ENCODE measurements at regions not wholly inside any gene's neighbourhood (a gene's known extent, or its start where the extent isn't known, plus 50 kb on each side); places are given as distances from the start of the nearest gene placed in this dataset.
"Not testable (repeated sequence)": the region's sequence is repeated elsewhere in the genome, so short reads cannot be mapped to it uniquely, and the experiment has no call there.

GRCh38 chr2:64924170-64924934 is 64.8 kb upstream of the SLC1A4 start:
- no peak for DNase-seq

DNA sequence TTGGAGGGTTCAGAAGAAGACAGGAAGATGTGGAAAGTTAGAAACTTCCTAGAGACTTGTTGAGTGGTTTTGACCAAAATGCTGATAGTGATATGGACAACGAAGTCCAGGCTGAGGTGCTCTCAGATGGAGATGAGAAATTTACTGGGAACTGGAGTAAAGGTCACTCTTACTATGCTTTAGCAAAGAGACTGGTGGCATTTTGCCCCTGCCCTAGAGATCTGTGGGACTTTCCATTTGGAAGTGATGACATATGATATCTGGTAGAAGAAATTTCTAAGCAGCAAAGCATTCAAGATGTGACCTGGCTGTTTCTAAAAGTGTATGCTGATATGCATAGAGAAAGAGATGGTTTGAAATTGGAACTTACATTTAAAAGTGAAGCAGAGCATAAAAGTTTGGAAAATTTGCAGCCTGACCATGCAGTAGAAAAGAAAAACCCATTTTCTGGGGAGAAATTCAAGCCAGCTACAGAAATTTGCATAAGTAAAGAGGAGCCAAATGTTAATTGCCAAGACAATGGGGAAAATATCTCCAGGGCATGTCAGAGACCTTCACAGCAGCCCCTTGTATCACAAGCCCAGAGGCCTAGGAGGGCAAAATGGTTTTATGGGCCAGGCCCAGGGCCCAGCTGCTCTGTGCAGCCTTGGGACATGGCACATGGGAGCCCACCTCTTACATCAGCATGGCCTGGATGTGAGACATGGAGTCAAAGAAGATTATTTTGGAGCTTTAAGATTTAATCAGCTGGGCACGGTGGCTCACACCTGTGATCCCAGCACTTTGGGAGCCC is 63.1 kb upstream of the SLC1A4 start:
- DNase-seq, result not testable (repeated sequence)

GRCh38 chr2:64928813-64929212 is 60.4 kb upstream of the SLC1A4 start:
- DNase-seq, result no peak

DNA sequence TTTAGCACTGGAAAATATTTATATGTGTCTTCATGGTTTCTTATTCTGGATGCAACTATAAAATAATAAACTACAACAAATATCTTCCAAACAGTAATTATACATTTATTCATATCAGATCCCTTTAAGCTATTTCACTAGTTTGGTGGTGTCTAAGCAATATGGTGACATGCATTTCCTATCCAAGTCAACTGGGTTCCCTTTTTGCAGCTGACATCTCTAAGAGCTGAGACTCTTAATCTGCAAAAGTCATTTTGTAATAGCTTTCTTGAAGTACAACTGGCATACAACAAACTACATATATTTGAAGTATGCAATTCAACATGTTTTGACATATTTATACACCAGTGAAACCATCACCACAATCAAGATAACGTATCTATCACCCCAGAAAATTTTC is 59.9 kb upstream of the SLC1A4 start:
- DNase-seq, result no peak

DNA sequence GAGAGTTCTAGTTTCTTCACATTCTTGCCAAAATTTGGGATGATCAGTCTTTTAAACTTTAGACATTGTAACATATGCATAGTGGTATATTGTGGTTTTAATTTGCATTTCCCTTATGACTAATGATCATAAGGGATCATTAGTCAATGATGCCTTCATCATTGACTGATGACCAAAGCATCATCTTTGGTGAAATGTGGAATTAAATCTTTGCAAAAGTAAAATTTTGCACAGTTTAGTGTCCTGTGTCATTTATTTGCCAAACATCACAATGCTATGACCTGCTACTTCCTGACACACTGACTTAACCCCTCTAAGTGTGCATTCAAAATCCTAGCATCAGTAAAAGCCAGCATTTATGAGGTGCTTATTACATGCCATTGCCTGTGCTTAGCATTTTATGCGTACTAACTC is 58.9 kb upstream of the SLC1A4 start:
- DNase-seq, result no peak

DNA sequence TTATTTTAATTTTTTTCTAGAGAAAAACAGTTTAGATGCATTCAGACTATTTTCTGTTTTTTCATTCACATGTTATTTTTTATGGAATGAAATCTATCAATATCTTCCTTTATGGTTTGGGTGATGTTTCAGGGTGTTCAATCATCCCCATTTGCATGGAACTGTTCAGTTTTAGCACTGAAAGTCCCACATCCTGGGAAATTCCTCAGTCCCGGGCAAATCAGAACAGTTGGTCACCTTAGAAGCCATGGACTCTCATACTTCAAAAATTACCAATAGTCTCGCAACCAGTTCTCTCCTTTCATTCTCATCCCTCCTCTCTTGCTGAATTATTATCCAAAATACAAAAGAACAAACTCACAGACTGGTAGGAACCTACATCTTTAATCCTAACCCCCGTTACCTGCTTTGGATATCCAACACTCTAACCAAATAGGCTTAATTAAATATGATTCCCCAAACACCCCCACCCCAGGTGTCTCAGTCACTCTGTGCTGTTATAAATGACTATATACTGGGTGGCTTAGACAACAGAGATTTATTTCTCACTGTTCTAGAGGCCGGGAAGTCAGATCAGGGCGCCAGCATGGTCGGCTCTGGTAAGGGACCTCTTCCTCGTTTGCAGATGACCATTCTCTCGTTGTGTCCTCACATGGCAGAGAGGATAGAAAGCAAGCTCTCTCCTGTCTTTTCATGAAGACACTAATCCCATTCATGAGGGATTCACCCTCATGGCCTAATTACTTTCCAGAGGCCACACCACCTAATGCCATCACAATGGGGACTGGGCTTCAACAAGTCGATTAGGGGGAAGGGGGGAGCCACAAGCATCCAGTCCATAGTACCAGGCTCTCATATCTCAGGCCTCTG is 57.7 kb upstream of the SLC1A4 start:
- no peak for DNase-seq

DNA sequence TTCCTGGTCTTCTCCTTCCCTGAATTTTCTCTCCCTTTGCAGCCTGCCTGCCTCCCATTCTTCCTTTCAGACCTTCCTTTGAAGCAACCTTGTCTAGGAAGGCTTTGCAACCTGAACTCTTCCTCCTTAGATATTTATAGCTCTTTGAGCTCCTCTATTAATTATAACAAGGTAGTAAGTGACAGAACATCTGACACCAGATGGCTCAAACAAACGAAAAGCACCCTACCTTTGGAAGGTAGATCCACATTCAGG is 57.2 kb upstream of the SLC1A4 start:
- no peak for DNase-seq

- no peak for DNase-seq
Measured at GRCh38 chr2:64932371-64933216, 56.6 kb upstream of the SLC1A4 start.

GRCh38 chr2:64934530-64934929 is 54.7 kb upstream of the SLC1A4 start:
- no peak for DNase-seq

DNA sequence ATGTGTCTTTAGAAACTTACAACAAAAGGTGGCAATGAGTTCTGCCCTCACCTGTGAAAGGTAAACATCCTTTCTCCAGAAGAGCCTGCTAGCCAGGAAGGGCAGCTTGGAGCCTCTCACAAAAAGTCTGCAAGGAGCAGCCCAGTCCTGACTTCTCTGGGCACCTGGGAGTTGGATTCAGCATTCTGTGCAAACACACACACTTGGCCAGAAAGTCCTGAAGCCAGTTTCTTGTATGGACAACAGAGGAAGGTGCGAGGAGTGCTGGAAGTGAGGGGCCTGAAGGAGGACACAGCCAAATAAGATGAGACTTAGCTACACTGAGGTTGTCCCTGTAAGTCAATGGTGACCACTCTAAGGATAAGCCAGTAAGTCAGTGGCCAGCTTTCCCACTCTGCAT is 52.4 kb upstream of the SLC1A4 start:
- DNase-seq, result no peak

GRCh38 chr2:64937314-64937686 is 51.9 kb upstream of the SLC1A4 start:
- not testable (repeated sequence) for DNase-seq

DNA sequence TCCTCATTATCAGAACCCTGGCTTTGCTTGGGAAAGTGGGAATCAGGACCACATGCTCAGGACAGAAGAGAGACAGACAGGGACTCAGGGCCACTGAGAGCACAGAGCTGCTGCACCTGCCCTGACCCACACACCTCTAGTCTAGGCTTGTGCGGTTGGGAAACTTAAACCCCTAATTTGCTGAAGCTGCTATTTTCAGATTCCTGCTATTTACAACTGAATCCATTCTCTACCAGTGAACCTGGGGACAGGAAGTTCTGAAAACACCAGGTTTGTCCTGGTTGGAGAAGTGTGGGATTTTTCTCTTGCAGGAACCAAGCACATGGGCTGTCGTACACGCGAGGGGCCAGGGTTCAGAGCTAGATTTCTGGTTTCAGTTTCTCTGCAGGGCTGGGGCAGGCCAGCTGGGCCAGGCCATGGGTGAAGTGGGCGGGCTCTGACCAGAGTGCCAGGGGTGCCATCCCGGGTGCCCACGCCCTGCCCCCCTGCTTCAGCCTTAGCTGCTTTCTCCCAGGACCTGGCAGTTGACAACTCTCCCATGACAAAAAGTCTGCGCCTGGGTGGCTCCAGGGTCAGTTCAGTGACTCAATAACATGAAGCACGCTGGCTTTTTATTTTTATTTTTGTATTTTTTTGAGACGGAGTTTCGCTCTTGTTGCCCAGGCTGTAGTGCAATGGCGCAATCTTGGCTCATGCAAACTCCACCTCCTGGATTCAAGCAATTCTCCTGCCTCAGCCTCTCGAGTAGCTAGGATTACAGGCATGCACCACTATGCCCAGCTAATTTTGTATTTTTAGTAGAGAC is 51.3 kb upstream of the SLC1A4 start:
- no peak for DNase-seq

- peak; percentile 14 for DNase-seq
Measured at GRCh38 chr2:64938607-64939285, 50.5 kb upstream of the SLC1A4 start.

DNA sequence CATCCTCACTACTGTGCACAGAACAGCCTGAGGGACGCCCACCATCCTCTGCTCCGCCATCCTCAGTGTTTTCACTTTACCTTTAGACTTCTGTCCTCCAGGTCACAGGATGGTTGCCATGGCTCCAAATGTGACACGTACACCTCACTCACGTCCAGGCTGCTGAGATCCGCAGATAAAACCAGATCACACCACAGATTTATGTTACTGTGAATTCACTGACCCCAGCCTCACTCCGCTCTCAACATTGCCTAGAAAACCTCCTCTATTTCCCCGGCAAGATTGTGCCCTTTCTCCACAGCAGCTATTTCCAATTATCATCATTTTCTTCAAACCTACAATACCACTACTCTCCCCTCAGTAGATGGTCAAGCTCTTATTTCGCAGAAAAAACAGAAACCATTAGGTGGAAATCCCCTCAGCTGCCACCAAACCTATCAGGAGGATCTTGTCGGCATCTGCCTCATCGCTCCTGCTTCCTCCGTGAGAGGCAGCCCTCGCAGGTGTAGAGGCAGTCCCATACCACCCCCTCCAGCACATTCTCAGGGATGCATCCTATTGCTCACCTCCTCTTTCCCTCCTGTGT is 49.8 kb upstream of the SLC1A4 start:
- DNase-seq, result no peak
